GM18870 (cell line): ENCODE measurements at regions not wholly inside any gene's neighbourhood (a gene's known extent, or its start where the extent isn't known, plus 50 kb on each side); places are given as distances from the start of the nearest gene placed in this dataset.

Experiments
- ATAC-seq: cut with Tn5 transposase; IDR thresholded peaks from one replicate; pipeline ENCODE4 v1.9.1; 2021; ENCODE audit warnings: moderate library complexity; ENCODE audit not compliant: unreplicated experiment

DNA sequence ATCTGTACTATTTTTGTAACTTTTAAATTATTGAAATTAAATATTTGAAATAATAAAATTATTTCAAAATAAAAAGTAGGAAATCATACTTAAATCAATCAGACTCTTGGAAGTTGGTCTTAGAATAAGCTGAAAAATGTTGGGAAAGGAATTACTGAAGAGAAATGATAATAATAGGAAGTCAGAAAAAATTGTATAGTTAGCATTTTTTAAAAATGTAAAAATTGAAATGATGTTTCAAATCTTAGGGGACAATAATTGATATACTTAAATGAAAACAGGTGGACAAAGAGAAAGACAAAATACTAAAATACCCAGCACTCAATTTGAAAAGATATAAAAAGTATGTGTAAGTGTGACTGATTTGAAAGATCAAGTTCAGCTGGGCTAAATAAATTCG, 186.1 kb downstream of the BMP2 start:
- ATAC-seq: no peak

DNA sequence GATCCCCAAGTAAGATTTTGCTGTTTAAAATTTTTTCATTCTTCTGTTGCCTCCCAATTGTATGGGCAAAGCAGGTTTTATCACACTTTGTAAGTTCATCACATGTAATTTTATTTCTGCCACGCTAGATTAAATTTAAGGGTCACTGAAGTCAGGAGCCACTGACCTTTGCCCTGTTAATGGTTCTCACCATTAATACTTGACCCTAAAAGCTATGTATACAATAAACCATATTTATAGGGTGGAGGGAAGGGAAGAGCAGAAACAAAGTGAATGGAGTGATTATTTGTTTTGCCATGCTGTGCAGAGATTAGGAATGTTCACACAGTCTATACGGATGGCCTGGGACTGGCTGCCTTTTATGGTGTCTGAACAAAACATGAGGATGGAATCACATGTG, 186.7 kb downstream of the BMP2 start:
- no peak for ATAC-seq

DNA sequence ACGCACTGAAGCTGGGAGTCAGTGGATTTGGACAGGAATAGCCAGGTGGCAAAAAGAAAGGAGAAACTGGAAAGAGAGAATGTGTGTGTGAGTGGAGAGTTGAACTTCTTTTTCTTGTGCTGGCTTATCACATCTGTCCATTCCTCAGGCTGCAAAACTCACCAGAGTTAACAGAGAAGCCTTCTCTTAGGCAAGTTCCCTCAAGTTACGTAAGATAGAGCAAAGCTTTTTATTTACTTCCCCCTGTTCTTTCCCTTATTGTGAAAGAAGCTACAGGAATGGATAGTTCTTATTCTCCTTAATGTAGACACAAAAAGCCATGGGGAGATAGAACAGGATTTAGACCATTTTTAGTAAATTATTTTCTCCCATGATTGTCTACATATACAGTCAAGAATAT, 188.6 kb downstream of the BMP2 start:
- no peak for ATAC-seq

DNA sequence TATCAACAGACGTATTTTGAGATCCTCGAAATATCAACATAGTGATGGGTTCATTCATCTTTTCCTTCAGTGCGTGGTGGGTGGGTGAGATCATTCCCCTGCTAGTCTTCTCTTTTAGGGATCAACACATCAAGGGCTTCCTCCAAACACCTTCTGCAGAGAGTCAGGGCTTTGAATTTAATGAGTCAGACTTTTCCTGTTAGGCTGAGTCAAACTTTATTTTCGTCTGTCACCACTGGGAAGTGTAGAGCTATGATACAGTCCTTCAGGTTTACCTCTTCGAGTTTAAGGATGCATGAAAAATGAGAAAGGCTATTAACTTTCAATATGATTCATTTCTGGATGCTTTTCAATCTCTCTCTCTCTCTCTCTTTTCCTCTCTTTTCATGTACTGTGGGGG, 189.1 kb downstream of the BMP2 start:
- ATAC-seq: no peak

DNA sequence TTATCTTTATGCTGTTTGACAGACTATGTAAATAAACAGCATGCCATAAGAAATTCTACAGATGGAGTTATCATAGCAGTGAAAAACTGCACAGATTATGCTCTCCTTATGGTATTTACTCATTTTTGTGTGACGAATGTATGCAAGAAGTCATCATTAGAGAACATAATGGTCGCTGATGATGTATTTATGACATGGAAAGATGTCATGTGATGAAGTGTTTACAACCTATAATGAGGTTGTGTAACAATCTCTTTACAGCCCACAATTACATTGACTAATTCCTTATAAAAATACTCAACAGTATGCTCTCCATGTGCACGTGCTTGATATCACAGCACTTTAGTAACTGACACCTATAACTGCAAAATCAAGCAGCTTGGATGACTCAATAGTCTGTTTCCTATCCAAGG, 192.4 kb downstream of the BMP2 start:
- no peak for ATAC-seq

DNA sequence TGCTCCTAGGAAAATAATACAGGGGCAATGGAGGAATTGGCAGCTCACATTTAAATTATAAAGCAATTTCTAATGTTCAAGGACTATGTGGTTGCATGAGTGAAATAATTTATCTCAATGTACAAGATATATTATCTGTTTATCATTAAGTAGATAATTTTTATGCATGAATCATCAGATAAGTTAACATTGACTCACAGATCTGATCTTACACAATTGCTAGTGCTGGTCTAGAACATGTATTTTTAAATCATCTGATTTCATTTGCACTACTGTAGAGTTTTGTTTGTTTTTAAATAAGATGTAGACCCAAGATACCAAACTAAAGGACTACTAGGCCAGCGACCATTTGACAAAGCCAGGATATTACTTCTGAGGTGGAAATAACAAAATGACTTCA, 199.2 kb downstream of the BMP2 start:
- ATAC-seq: no peak

DNA sequence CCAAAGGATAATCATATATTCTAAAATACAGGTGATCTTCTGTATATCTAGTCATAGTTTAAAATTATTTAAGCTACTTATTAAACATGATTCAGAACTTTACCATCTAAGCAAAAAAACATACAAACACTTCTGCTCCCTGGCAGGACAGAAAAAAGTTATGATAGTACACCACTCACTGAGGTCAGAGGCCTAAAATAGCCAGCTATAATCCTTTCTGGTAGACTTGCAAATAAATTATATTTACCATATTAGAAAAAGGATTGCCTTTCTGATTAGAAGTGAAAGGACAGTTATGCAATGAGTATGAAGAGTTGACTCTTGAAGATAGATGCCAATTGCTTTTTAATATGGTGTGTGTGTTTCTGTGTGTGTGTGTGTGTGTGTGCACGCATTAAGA, 207.4 kb downstream of the BMP2 start:
- ATAC-seq: no peak

DNA sequence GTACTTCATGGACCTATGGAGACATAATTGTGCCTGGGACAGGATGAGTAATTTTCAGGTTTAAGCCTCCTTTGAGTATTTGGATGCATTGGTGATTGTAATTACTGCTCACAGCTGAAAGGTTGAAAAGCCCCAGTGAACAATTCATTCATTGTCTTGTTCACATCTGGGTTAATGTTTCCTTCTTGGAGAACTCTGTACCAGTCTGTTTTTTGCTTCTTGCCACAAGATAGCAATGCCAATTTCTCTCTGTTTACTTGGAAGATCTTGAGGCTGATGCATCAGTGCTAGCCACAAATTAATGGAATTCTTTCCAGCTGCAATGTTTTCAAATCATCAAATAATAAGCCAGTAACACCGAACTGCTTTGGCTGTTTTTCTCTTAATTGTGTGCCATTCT, 207.8 kb downstream of the BMP2 start:
- no peak for ATAC-seq

DNA sequence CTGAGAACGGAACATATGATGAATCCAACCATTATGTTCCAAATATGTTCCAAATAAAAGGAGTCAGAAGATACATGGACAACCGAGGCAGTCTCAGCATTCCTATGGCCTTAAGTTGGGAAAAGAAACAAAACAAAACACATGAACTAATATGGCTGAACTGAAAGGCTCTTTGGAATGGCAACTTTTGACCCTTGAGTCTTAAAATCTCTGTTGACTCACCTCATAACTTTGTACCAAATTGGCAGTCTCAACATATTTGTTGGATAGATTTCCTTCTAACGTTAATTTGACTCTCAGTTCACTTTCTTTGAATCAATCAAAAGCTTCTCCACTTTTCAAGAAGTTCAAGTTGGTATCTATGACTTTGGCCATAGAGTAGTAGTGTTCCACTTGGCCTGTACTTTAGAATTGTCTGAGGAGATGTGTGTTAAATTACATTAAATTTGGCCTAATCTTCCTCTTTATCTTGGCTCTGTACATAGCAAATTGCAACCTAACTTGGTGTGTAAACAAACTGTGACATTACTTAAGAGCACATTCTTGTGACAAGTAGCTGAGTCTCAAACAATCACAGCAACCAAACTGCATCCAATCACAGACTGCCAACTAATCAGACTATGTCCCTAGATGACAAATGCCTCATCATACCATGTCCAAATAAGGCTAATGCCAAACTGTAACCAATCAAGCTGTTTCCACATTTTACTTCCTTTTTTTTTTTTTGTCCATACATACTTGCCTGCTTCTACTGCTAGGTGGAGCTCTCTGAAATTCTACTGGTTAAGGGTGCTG, 208.8 kb downstream of the BMP2 start:
- ATAC-seq: no peak

DNA sequence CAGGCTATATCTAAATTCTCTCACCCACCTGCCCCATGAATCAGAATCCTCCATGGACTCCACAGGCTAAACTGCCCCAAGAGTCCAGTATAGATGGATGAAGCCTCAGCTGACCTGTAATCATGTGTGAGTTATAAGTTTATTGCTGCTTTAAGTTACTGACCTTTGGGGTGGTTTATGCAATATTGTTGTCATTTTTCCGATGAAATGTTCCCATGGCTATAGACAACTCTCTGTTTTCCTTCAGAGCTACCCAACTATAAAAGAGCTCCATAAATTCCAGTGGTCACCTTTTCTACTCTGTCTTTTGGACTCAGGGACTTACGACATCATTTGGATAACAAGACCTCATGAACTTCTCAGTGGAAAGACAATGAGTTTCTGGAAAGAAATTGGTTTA, 212.1 kb downstream of the BMP2 start:
- no peak for ATAC-seq

DNA sequence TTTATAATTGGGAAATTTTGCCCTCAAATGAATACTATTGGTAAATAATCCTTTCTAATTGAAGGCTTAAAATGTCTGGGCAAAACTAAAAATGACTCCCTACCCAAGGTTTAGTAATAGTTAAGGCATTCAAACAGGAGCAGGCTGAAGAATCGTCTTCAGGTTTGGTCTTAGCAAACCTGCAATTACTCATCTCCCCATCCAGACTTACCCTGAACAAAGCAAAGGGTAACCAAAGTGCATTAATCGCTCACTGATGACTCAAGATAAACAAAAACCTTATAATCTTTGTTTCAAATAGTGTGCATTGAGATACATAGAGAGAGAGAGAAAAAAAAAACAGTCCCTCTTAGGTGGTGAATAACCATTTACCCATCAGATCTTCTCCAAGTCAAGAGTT, 225.5 kb downstream of the BMP2 start:
- ATAC-seq: no peak

DNA sequence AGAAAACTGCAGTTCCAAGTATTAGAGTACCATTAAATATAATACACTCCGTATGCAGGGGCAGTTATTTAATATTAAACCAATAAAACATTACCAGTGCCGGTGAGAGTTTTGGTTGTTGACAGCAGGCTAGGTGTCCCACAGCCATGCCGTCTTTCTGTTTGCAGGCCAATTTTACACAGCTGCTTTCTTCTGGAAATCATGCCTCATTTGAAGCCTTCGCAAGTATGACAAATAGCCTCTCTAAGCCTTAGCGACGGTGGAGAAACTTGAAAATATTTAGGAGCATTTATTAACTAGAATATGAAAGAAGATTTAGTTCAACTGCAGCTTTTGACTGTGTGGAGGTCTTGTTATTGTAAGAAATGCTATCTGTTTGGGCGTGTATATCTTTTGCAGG, 226.0 kb downstream of the BMP2 start:
- no peak for ATAC-seq

DNA sequence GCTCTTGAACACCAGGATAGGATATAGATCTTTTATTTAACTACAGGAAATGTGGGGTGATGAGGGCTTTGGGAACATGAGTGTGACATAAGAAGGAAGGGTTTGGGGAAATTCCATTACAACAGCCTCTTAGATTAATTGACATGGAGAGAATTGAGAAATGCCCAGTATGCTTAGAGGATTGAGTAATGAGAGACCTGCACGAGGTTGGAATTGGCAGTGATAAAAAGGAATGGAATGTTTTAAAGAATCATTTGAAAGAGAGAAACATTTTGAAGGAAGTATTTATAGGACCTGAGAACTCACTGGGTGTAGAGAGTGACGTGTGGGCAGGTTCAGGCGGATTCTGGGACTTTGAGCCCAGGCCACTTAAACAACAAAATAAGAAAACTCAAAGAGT, 227.0 kb downstream of the BMP2 start:
- ATAC-seq: no peak

DNA sequence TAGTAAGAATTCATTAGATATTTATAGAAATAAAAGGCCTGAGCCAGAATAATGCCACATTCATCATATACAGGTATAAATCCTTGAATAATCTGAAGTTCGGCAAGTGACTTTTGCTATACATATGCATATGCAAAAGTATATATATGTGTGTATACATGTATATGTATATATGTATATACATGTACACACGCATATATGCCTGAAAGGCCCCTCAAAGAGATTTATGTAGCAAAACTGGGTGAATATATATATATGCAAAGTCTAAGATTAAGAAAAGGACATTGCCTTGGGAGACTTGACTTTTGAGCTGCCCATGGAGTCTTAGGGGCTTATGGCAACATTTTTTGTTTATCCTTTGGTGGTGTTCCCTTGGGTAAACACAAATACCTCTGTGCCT, 231.4 kb downstream of the BMP2 start:
- no peak for ATAC-seq

DNA sequence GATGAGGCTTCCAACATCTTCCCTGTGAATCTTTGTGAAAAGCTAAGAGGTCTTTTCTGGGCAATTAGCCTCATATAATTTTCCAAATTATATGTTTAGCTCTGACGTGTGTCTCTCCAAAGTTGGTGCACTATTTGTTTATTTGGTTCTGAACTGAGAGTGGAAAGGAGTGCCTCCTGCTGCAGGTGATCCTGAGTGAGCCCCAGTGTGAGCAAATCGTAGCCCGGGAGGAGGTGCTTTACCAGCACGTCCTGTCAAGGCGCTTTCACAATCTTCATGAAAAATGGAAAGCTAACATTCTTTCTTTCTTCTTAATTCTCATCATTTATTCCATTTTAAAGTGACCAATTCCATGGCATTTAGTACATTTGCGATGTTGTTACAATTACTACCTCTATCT, 231.9 kb downstream of the BMP2 start:
- no peak for ATAC-seq

DNA sequence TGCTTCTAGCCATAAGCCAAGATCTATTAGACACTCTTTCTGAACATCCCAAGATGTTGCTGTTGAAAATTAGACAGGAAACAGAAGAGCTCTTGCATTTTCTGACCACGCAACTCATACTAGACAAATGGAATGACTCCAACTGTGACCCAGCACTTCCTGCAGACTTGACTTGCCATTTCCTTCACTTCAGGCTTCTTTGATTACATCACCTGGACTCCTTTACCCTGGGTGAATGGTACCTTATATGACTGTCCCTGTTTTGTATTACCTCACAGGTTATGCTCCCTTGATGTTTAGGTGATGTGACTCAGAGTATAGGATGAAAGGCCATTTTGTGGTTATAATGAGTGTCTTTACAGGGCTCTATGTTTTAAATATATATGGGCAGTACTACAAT, 236.1 kb downstream of the BMP2 start:
- no peak for ATAC-seq

DNA sequence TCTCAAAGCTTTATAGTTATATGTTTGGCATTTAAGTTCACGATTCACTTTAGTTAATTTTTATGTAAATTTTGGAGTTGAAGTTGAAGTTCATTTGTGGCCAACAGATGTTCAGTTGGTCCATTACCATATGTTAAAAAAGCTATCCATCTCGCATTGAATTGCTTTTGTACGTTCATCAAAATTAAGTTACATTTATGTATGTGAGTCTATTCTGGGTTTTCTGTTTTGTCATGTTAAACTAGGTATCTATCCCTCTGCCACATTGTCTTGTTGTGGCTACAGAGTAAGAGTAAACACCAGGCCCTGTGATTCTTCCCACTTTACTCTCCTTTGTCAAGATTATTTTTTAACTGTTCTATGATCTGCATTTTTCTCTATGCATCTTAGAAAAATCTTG, 237.3 kb downstream of the BMP2 start:
- no peak for ATAC-seq

DNA sequence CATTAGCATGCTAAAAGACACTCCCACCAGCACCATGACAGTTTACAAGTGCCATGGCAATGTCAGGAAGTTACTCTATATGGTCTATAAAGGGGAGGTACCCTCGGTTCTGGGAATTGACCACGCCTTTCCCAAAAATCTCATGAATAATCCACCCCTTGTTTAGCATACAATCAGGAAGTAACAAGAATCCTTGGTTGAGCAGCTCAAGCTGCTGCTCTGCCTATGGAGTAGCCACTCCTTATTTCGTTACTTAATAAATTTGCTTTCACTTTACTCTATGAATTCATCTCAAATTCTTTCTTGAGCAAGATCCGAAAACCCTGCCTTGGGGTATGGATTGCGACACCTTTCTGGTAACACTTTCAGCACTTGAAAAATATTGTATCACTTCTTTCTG, 243.0 kb downstream of the BMP2 start:
- no peak for ATAC-seq

DNA sequence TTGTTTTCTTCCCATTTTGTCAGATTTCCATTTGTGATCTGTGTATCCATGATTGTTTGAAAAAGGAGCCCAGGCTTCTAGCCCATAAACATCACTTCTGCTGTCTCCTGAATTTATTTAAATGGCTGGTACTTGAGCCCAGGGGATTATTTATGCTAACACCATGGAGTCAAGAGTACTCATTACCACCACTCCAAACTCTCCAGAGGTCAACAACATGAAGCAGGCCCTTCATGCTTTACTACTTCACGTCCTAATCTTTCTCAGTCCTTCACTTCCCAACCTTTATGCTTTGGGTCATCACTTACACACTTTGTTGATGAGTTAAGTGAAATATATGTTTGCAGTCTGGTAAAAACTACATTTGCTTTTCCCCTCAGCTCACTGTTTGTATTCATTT, 247.8 kb downstream of the BMP2 start:
- ATAC-seq: no peak

DNA sequence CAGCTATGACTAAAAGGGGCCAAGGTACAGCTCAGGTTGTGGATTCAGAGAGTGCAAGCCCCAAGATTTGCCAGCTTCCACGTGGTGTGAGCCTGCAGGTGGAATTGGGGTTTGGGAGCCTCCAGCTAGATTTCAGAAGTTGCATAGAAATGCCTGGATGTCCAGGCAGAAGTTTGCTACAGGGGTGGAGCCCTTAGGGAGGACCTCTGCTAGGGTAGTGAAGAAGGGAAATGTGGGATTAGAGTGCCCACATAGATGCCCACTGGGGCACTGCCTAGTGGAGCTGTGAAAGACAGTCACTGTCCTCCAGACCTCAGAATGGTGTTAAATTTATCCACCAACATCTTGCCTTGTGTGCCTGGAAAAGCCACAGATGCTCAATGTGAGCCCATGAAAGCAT, 255.1 kb downstream of the BMP2 start:
- no peak for ATAC-seq

DNA sequence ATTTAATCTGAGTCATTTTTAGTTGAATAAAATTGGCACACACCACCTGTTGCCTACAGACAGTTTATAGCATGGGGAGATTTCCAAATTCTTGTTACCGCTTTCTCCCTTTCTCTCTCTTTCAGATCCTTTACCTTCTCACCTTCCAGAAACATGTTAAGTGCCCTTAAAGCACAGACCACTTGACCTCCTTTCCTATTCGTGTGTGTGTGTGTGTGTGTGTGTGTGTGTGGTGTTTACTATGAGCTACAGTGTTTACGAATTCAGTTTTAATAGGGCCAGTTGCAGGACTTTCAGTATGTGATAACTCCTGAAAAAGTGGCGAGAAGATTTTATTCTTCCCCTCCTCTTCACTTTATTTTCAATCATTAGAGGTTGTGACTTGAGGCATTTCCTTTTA, 258.1 kb downstream of the BMP2 start:
- no peak for ATAC-seq

DNA sequence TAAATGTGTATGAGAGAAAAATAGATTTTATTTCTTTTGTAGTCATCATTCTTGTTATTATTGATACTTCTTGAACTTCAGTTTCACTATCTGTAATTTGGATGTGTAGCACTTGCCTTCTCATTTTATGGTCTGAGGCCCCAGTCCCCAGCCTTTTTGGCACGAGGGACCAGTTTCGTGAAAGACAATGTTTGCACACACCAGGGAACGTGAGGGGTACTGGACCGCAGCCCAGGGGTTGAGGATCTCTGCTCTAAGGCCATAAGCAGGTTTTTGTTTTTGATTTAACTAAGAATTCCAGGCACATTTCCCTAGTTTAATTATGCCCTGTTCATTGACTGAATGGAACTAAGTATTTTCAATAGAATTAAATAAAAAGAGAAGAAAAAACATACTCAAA, 261.5 kb downstream of the BMP2 start:
- no peak for ATAC-seq

DNA sequence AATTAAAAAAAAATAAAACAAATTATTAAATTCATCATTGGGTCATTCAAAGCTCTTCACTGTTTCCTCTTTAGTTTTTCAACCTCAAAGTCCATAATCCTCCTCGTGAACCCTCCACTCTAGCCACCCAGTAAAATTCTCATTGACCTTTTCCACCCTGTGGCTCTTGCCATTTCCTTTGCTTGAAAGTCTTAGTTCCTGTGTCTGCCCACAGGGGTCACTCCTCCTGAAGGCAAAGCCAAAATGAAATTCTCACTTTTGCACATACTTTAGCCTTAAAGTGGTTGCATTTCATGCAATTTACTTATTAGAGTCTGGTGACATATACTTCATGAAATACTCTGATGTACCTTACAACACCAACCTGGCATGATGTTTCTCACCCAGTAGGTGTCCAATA, 263.7 kb downstream of the BMP2 start:
- no peak for ATAC-seq
